HG02642 (cell line): ENCODE measurements at regions not wholly inside any gene's neighbourhood (a gene's known extent, or its start where the extent isn't known, plus 50 kb on each side); places are given as distances from the start of the nearest gene placed in this dataset.

Source experiments
- ATAC-seq: cut with Tn5 transposase; IDR thresholded peaks from one replicate; pipeline ENCODE4 v1.9.1; 2021; ENCODE audit warnings: mild to moderate bottlenecking; ENCODE audit not compliant: unreplicated experiment, poor library complexity

DNA sequence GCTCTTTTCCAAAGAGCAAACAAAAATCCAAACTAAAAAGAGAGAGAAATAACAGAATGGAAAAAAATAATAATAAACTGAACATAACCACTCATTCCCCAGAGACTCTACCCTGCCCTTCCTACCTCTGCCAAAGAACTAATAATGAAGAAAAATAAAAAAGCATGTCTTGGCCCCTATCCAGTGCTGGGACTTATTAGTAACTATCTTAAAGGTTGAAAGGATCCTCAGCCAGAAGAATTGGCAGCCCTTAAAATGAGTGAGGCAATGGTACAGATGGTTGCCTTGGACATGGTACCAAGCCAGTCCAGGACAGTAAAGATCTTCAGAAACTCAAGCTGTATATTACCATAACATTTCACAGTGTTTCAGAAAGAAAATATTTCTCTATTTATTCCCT is 279.3 kb downstream of the HACE1 start:
- no peak for ATAC-seq

DNA sequence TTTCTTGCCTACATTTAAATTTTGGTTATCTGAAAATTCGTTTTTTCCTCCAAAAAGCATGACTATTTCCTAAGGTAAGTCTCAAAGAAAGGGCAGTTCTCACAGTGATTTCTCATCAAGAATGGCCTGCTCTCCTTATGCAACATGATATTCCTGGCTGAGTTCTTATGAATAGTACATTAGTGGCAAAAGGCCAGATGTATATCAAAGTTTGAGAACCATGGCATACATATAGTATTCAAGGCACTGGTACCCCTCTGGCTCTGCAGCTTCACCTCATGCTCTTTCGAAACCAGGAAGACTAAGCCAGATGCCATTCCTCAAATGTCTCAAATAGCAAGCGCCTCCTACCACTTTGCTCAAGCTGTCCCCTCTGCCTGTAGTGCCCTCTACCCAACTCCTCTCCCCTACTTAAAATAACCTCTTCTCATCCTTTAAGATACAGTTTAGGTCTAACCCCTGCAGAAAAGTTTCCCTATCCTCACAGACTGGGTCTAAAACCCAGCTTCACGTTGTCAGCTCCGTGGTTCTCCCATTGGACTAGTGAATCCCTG is 280.3 kb downstream of the HACE1 start:
- ATAC-seq = no peak

DNA sequence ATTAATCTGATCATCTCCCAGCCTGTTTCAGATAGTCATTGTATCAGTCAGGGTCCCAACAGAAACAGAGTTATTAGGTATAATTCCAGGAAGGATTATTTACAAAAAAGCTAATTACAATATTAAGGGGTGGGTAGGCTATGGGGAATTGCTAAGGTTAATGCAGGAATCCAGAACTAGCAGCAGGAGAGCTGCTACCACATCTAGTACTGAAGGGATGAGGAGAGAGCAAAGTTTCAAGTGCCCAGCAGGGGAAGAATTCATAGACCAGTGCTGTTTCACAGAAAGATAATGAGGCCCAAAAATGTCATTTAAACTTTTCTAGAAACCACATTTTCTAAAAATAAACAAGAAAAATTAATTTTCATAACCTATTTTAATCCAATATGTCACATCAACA is 284.2 kb downstream of the HACE1 start:
- no peak for ATAC-seq

DNA sequence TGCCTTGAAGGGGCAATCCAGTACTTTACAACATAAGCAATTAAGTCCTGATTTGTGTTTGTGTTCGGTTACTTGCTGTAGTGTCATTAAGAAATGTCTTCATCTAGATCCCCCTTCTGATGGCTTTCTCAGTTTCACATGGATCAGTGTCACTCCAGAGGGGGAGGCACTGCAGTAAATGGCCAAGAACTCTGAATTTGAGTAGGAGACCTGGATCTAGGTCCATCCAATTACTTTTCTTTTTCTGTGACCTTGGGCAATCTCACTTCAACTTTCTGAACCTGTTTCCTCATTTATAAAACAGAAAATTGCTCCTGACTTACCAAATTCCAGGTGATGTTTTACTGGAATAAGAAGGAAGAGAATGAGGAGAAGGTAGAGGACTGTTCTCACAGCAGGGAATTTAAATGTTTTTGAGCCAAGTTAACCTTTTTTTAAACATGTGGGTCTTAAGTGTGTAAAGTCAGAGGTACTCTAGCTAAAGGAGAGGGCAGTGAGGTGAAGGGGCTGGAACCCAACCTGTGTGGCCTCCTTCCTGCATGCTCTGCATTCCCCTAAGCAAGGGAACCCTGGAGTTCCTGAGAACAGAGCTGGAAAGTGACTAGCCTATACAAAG is 285.5 kb downstream of the HACE1 start:
- ATAC-seq = no peak

DNA sequence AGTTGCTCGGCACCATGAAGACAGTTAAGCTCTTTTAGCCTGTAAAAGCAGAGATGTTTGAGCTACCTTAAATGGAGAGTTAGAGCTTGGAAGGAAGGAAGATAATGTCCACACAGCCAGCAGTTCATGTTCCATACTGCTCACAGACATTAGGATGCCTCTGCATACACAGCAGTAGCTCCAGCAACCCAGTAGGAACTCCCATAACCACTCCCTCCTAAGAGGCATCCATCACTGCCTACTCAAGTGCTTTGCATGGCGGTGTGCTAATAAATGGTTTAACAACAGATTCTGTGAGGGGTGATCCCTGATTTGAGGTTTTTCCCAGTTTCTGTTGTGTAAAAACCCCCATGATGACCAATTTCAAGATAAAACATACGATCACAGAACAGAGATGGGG is 286.4 kb downstream of the HACE1 start:
- no peak for ATAC-seq

DNA sequence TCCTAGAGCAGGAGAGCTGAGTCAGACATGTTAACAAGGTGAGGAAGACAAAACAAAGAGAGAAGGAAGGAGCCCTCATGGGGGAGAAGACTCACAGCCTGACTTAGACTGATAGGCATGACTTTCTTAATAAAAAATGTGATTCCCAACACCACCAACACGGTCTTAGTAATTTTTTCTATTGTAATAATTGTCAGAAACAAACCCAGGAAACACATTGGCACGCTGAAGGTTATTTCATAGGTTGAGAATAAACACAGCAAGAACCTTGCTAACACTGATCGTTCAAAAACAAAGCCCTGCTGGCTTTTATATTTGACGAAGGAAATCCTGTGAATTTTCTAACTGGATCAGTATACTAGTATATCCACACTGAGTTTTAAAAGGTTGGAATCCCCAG is 286.8 kb downstream of the HACE1 start:
- no peak for ATAC-seq

DNA sequence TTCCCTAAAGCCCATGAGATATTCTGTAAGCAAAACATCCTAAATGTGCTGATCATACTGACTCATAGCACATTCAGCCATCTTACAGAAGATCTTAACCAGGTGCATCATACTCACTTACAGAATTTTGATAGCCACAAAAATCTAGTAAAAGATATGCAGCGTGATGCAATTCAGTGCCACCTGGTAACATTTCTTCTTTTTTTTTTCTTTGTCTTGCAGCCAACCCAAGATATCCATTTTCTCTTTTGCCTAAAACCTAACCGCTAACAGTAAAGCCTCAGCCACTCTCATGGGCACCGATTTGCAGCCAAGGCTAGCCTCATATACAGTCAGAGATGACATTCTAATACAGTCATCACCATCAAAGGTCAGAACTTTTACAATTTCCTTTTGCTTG is 293.3 kb downstream of the HACE1 start:
- no peak for ATAC-seq

DNA sequence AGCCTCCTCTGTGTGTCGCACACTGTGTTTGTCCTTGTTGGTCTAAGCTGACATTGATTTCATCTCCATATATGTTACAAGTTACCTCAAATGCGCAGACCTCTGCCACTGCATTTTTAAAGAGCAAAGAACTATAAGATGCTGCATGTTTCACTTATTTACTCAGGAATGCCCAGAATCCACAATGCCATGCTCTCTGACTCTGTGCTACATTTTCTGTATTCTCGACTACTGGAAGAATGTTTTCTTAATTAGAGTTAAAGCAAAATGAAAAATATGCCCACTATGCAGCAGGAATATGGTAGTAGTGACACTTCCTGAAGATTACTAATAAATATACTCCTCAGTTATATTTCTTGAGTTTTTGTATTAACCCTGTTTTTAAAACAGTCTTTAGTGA is 296.4 kb downstream of the HACE1 start:
- no peak for ATAC-seq

DNA sequence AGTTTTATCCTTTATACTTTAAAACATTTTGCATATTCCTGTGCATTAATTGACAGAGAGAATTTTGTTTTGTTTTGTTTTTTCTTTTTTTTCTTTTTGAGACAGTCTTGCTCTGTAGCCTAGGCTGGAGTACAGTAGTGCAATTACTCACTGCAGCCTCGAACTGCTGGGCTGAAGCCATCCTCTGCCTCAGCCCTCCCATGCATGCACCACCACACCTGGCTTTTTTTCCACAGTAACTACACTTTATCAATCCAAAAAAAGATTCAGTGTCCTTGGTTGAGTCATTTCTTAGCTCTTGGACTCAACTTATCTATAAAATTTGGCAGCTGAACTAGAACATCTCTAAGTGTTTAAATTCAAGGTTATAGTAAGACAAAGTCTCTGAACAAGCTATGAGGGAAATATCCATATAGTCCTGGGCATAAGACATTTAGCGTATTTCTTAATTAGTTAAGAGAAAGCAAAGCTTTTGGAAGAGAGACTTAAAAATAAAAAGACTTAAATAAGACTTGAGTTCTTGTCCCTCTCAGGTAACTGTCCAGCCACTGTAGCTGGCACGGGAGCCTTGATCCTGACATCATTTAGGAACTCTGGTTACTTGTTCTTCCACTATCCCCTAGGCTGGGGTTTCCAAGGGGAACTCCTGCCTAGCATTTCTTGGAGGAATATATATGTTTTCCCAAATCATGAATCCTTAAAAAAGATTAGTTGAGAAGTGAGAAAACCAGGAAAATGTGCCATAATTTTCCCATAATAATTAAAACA is 300.1 kb downstream of the HACE1 start:
- ATAC-seq = no peak

DNA sequence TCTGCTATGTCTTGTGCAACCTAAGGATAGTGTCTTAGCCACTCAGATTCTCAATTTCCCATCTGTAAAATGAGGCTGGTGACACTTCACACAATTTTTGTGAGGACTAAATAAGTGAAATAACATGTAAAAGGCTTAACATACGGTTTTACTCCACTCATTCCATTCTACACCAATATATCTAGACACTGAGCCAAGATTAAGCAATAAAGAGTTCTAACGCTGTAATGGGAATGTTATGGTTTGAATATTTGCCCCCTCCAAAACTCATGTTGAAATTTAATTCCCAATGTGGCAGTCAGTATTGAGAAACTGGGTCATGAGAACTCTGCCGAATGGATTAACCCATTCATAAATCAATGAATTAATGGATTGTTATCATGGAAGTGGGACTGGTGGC is 301.0 kb downstream of the HACE1 start:
- no peak for ATAC-seq

DNA sequence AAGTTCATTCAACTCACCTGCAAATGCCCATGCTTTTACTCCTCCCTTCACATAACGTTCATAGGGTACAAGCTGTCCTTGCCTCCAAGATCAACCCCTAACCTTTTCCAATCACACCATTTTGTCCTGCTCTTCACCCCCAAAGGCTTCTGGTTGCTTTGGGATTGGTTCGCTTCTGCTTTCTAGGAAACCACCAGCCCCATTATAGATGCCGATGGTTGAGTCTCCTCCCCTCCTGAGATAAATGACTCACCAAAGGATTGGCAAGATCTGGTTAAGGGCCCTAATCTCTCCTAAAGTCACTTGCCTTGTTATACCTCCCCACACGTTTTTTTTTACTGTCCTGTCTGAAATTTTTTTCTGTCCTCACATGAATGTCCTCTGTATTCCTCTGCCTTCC is 311.4 kb downstream of the HACE1 start:
- ATAC-seq = no peak

DNA sequence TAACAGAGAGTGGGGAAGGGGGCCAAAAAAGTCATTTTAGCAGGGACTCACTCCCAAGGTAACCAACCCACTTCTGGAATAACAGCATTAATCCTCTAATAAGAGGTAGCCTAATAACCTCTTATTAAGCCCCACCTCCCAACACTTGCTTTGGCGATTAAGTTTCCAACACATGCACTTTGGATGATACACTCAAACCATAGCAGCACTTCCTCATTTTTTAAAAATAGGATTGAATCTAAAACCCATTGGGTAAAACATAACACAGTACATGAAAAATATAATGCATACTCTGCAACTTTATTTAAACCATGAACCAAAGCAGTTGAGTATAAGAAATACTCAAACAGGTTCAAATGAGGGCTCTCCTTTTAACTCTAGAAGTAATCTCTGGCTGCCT is 318.3 kb downstream of the HACE1 start:
- no peak for ATAC-seq

DNA sequence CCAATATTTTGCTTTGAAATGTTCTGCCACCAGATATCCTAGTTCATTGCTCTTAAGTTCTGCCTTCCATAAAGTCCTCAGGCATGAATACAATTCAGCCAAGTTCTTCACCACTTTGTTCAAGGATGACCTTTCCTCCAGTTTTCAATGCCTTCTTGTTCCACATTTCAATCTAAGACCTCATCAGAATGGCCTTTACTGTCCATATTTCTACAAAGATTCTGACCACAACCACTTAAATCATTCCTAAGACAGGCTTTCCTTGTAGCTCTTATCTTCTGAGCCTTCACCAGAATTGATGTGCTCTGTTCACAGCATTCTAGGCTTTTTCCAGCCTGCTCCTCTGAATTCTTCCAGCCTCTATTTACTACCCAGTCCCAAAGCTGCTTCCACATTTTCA is 319.0 kb downstream of the HACE1 start:
- ATAC-seq = no peak

DNA sequence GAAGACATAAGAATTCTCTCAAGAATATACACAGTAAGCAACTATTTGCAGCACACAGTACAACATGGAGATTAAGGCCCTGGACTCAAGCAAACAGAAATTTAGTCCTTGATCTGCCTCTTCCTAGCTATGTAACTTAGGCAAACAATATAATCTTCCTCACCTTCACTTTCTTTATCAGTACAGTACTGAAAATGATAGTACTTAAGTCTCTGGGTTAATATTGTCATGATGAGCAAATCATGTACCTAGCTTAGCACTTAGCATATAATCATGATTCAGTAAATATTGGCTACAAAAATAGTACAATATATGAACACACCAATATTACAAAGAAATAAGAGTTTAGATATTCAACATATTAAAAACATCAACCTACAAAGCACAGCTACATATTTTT is 320.5 kb downstream of the HACE1 start:
- ATAC-seq = no peak

DNA sequence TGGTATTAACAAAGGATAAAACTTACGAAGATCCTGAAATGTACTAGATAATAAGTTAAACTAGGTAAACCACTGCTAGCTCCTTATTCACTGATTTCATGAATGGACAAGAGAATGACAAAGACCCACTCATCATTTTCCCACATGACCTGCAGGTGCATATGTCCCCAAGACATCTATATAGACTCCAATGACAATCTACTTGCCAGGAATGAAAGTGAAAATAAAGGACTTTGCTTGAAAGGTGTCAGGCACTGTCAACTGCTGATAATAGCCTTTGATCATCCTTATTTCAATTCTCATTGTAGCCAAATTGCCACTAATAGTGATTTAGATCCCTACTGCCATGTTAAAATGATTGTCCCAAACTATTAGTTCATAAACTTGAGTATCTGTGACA is 321.8 kb downstream of the HACE1 start:
- ATAC-seq = no peak

DNA sequence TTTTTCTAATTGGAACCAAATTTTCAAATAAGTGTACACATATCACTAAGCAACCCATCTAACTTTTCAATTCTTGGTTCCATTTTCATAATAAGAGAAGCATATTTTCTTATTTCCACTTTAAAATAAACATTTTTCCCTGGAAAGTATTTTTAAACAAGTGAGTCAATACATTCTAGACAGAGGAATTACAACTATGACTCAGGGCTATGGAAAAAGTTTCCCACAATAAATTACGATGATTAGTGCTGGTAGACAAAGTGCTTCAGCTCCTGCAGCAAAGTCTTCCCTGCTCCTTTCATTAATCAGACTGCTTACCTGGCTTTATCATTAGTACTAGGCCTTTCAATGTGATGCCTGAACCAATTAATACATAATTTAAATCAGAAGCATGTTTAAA is 322.5 kb downstream of the HACE1 start:
- no peak for ATAC-seq

DNA sequence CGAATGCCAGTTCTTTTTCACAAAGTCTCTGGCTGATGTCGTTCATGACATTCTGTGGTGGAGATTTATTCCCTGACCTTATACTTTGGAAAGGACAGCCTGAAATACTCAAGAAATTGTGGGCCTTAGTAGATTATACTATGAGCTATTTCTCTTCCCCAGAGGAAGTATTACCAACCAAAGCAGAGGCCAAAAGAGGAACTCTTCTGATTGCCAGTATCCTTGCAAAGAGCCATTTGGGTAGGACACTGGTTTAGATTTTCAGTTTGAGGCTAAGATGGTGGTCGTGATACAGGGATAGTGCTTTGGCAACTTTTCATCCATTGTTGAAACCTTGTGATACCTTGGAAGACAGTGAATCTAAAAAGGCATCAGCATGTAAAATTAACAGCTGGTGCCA is 327.3 kb downstream of the HACE1 start:
- ATAC-seq = no peak

DNA sequence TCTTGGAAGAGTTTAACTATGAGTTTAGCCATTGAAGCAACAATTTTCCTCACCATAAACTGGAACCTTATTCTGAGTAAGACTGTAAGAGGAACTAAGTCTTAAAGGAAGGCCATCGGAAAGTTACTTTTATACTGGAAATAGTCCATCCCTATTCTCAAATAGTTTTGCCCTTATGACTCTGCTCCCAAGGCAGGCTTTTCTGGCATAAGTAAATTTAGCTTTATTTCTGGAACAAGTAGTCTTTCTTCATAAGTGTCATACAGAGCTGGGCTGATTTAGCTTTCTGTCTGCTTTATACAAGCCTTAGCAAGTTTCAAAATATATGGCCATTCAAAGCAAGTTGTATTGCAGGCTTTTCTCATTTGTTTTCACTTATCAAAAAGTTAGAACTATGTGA is 328.1 kb downstream of the HACE1 start:
- no peak for ATAC-seq

DNA sequence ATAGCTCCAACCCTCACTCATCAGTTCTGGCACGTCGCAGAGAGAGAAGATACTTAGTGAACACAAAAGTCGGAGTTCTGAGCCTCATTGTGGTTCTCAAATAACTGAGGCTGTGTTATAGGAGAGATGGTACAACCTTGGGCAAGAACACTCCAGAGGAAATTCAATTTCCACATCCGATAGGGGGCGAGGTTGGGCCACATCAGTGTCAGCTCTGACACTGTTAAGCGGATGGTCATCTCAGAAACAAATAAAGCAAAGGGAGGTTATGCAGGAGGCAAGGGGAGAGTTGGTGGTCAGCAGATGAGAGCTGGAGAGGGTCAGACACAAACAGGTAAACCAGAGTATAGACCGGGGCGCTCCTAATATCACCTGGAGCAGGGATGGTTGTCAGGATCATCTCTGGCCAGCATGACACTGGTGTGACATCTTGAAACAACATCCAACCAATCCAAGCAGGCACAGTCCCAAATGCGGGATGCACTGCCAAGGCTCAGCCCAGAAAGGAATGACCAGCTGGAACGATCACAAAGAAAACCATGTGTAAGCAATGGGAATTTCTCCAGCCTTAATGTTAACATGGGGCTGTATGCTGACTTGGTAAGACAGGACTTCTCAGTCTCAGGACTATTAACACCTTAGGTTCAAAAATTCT is 331.8 kb downstream of the HACE1 start:
- no peak for ATAC-seq

DNA sequence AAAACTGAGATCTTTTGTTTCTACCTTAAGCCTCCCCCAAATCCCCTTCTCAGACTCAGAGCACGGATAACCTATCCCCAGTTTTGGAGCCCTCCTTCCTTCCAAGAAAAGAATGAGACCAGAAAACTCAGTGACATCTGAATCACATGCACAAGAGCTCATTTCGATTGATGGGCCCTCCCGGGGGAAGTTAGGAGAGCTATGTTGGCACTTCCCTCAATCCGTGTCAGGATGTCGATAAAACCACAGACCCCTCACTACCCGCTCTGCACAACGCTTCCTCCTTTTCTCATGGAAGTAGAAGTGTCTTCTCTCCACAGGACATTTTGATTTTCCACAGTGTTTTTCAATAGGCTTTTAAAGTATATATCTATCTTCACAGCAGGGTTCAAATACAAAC is 332.4 kb downstream of the HACE1 start:
- no peak for ATAC-seq

DNA sequence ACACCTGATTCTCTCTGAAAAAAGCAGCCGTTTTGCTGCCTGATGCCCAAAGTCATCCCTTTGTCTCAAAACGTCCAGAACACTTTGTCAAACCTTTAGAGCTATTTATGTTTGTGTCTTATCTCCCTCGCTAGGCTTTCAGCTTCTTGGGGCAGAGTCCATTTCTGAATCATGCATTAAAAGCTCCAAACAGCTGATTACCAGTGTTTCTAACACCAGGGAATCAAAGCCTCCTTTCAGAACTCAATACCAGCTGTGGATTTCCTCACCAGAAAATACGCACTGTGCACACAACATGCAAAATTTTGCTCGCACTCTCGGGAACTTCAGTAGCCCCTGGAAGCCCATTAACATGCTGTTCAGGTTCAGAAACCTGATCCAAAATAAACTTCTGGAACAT is 333.3 kb downstream of the HACE1 start:
- no peak for ATAC-seq
